Sigmoid colon (tissue), 4 donors: ENCODE measurements at regions not wholly inside any gene's neighbourhood (a gene's known extent, or its start where the extent isn't known, plus 50 kb on each side); places are given as distances from the start of the nearest gene placed in this dataset.

Experiments
- EP300 ChIP-seq, 4 donors: sonication (generic); formaldehyde crosslinking; IDR thresholded peaks; one replicate each; pipeline ENCODE4 v1.6.1; 2017; ENCODE audit warnings: antibody characterized with exemption in 4 of 4
- POLR2A ChIP-seq, 2 donors: fragments of 450-650 bp; IDR thresholded peaks; one replicate each; pipeline ENCODE4 v1.6.1; 2016; ENCODE audit warnings: antibody characterized with exemption in 2 of 2, mild to moderate bottlenecking in 2 of 2, moderate library complexity in 2 of 2
- POLR2AphosphoS5 ChIP-seq, 4 donors: sonication (generic); formaldehyde crosslinking; IDR thresholded peaks; one replicate each; pipeline ENCODE4 v1.6.1; 2017; ENCODE audit warnings: antibody characterized with exemption in 4 of 4
- TF ChIP-seq, protein P1 (sequence below), 4 experiments: fragments of 450-650 bp in 3 of 4; fragments of 200-600 bp in 1 of 4; IDR thresholded peaks; one replicate each; pipeline ENCODE4 v1.5.1; 2016 to 2019; ENCODE audit warnings: antibody characterized with exemption in 4 of 4, mild to moderate bottlenecking in 3 of 4, moderate library complexity in 2 of 4

DNA sequence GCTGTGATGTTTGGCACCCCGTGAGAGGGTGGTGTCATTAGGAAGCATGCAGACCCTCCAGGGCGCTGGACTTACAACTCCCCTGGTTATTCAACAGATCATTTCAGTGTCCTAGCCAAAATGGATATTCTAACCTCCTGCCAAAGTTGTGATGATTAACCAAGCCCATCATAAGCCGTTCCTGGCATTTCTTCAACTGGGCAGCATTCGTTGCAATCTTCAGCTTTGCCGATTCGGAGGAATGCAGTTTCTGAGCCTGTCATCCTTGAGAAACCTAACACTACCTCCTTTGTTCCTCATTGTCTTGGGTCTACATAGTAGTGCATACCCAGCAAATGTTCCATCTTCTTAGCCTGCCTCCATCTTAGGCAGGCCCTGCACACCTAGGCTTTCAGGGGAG, 79.2 kb upstream of the MAP3K4 start:
- TF ChIP-seq, protein P1, sequence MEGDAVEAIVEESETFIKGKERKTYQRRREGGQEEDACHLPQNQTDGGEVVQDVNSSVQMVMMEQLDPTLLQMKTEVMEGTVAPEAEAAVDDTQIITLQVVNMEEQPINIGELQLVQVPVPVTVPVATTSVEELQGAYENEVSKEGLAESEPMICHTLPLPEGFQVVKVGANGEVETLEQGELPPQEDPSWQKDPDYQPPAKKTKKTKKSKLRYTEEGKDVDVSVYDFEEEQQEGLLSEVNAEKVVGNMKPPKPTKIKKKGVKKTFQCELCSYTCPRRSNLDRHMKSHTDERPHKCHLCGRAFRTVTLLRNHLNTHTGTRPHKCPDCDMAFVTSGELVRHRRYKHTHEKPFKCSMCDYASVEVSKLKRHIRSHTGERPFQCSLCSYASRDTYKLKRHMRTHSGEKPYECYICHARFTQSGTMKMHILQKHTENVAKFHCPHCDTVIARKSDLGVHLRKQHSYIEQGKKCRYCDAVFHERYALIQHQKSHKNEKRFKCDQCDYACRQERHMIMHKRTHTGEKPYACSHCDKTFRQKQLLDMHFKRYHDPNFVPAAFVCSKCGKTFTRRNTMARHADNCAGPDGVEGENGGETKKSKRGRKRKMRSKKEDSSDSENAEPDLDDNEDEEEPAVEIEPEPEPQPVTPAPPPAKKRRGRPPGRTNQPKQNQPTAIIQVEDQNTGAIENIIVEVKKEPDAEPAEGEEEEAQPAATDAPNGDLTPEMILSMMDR (IDR thresholded peaks at IDR 0.05): no peak
- TF ChIP-seq POLR2A (IDR thresholded peaks at IDR 0.05) (no peak), EP300 (IDR thresholded peaks at IDR 0.05) (no peak), POLR2AphosphoS5 (IDR thresholded peaks at IDR 0.05) (no peak)
